Esophagus squamous epithelium (tissue), 5 donors: ENCODE measurements at regions not wholly inside any gene's neighbourhood (a gene's known extent, or its start where the extent isn't known, plus 50 kb on each side); places are given as distances from the start of the nearest gene placed in this dataset.

Source experiments
- DNase-seq: peaks from one replicate; lab custom pipeline; 2025; lab: John Stamatoyannopoulos, UW
- H3K27ac ChIP-seq, 4 donors: fragments of 200-600 bp; sonication (generic); one replicate each; pipeline ENCODE4 v1.5.1; 2016 to 2019; ENCODE audit warnings: mild to moderate bottlenecking in 1 of 4
- H3K27me3 ChIP-seq, 4 donors: fragments of 200-600 bp; sonication (generic); 1 replicate in 3 of 4; 2 replicates in 1 of 4; pipeline versions ENCODE4 v1.5.1 to v1.6.0; 2017 to 2021; ENCODE audit warnings: antibody characterized with exemption in 1 of 4
- H3K36me3 ChIP-seq, 3 donors: fragments of 200-600 bp; sonication (generic); one replicate each; pipeline ENCODE4 v1.5.1; 2016 to 2019
- H3K4me1 ChIP-seq, 3 donors: fragments of 200-600 bp; sonication (generic); one replicate each; pipeline ENCODE4 v1.5.1; 2017 to 2019
- H3K4me3 ChIP-seq, 4 donors: fragments of 200-600 bp; sonication (generic); 1 replicate in 3 of 4; 2 replicates in 1 of 4; pipeline ENCODE4 v1.5.1; 2016 to 2019; ENCODE audit warnings: mild to moderate bottlenecking in 2 of 4, moderate library complexity in 1 of 4
- H3K9me3 ChIP-seq, 3 donors: fragments of 200-600 bp; sonication (generic); one replicate each; pipeline ENCODE4 v1.5.1; 2016 to 2019
- POLR2A ChIP-seq, 4 donors: fragments of 450-650 bp; IDR thresholded peaks; one replicate each; pipeline ENCODE4 v1.6.1; 2017; ENCODE audit warnings: antibody characterized with exemption in 4 of 4, mild to moderate bottlenecking in 4 of 4, moderate library complexity in 3 of 4
- WGBS, 2 donors: methylation state at CpG; one replicate each; pipeline ENCODE4 v1.1.5; 2018; 5-methylcytosine and 5-hydroxymethylcytosine counted together
- intact Hi-C: fragments of 100-400 bp; cut with DNase I; formaldehyde crosslinking; loops from one replicate; pipeline ENCODE4 v1.15.0; 2022
- TF ChIP-seq, protein P1 (sequence below), 6 experiments: fragments of 450-650 bp in 4 of 6; fragments of 200-600 bp in 2 of 6; sonication (generic) in 2 of 6; IDR thresholded peaks; one replicate each; pipeline ENCODE4 v1.5.1; 2016 to 2019; ENCODE audit warnings: antibody characterized with exemption in 6 of 6, mild to moderate bottlenecking in 4 of 6, moderate library complexity in 4 of 6
- donor health status: DM: yes; HTN: yes; CAD: no.

DNA sequence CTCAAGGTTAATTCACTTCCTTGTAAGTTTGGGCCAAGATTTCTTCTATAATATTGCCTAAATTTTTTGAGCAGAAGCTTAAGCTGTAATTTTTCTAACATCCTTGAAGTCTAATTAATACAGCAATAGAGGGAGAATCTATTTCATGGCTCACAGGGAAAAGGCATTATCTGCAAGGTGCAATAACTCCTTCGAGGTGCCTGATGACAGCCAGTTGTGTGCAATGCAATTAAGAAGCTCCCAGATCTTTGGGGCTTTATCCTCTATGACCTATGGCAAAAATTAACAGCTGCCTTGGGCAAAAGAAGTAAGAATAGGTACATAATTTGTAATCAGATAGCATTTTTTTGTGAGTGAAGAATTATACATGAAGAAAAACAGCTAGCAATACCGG lies 554.6 kb upstream of the SALL3 start:
- H3K9me3 ChIP-seq = no peaks in the 10 kb centered on the region
- 70 to 79% methylated on average over 2 of the region's 2 CpGs for WGBS, 2 donors
- H3K27ac ChIP-seq = no peak overlapping the region
- intact Hi-C loops = no loop called here
- H3K4me3 ChIP-seq = no peak overlapping the region
- no peaks in the 10 kb centered on the region for H3K4me1 ChIP-seq
- DNase-seq = no peak
- H3K27me3 ChIP-seq = peaks cover 0 to 4% (median 0%) of the 10 kb centered on the region in 4 donors
- H3K36me3 ChIP-seq = no peaks in the 10 kb centered on the region
- TF ChIP-seq, protein P1, sequence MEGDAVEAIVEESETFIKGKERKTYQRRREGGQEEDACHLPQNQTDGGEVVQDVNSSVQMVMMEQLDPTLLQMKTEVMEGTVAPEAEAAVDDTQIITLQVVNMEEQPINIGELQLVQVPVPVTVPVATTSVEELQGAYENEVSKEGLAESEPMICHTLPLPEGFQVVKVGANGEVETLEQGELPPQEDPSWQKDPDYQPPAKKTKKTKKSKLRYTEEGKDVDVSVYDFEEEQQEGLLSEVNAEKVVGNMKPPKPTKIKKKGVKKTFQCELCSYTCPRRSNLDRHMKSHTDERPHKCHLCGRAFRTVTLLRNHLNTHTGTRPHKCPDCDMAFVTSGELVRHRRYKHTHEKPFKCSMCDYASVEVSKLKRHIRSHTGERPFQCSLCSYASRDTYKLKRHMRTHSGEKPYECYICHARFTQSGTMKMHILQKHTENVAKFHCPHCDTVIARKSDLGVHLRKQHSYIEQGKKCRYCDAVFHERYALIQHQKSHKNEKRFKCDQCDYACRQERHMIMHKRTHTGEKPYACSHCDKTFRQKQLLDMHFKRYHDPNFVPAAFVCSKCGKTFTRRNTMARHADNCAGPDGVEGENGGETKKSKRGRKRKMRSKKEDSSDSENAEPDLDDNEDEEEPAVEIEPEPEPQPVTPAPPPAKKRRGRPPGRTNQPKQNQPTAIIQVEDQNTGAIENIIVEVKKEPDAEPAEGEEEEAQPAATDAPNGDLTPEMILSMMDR (IDR thresholded peaks at IDR 0.05) = no peak
- no peak for TF ChIP-seq POLR2A (IDR thresholded peaks at IDR 0.05)

DNA sequence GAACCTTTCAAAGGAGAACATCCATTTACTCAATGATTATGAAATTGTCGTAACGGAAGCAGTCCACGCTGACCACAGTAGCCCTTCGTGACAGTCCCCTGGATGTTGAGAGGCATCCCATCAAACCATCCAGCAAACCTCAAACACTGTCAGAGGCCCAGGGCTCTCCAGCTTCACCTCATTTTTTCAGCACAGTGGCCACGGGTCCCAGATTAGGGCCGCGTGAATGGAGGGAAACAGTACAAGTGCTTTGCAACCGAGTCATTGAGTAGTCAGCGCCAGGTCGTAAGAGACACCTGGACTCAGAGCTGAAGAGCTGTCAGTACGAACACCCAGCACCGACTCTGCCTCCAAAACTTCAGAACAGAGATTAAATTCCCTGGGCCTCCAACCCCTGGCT lies 552.5 kb upstream of the SALL3 start:
- H3K27me3 ChIP-seq = peaks cover 0 to 4% (median 0%) of the 10 kb centered on the region in 4 donors
- no peaks in the 10 kb centered on the region for H3K36me3 ChIP-seq
- H3K9me3 ChIP-seq = no peaks in the 10 kb centered on the region
- H3K4me3 ChIP-seq = no peak overlapping the region
- TF ChIP-seq, protein P1 (IDR thresholded peaks at IDR 0.05) = no peak
- no peak for TF ChIP-seq POLR2A (IDR thresholded peaks at IDR 0.05)
- intact Hi-C loops = no loop called here
- no peak overlapping the region for H3K27ac ChIP-seq
- H3K4me1 ChIP-seq = no peaks in the 10 kb centered on the region
- no peak for DNase-seq
- 87 to 96% methylated on average over 12 of the region's 12 CpGs for WGBS, 2 donors

DNA sequence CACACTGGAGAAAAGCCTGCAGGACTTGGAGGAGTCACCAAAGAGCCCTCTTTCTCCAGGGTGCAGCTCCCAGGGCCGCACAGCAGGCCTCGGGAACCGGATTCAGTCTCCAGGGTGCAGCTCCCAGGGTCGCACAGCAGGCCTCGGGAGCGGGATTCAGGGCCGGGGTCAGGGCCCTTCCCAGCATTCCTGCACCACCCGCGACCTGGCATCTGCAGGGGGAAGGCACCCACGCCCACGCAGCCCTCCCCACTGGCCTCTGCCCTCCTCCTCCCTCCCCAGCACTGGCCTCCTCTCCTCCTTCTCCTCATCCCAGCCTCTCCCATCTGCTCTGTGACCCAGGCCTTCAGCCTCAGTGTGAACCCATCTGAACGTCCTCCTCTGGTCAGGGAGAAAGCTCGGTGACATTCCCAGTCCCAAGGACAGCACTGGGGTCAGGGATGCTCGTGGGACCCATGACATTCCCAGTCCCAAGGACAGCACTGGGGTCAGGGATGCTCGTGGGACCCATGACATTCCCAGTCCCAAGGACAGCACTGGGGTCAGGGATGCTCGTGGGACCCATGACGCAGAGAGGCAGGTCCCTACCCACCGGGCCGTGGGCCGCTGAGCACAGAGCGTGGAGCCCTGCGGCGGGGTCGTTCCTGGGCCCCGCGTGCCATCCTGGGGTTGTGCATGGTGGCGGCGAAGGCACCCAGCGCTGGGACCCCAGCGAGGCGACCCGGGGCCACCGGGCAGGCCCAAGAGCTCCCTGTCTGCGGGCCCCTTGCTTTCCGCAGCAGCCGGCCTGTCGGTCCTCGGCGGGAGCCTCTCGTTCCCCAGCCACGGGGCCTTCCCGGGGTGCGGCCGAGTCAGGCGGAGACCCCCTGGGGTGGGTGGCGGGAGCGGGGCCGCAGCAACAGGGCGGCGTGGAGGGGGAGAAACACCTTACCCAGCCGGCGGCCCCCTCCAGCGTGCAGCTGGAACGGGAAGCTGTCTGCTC lies 550.2 kb upstream of the SALL3 start:
- Histone ChIP-seq H3K36me3 (no peaks in the 10 kb centered on the region), H3K4me1 (no peaks in the 10 kb centered on the region), H3K27ac (no peak overlapping the region), H3K9me3 (no peaks in the 10 kb centered on the region), H3K4me3 (no peak overlapping the region), H3K27me3 (peaks cover 0 to 9% (median 0%) of the 10 kb centered on the region in 4 donors)
- no peak for TF ChIP-seq POLR2A (IDR thresholded peaks at IDR 0.05)
- TF ChIP-seq, protein P1 (IDR thresholded peaks at IDR 0.05) = no peak
- DNase-seq = no peak
- intact Hi-C loops = no loop called here
- 87 to 88% methylated on average over 9 to 11 of the region's 54 CpGs for WGBS, 2 donors

DNA sequence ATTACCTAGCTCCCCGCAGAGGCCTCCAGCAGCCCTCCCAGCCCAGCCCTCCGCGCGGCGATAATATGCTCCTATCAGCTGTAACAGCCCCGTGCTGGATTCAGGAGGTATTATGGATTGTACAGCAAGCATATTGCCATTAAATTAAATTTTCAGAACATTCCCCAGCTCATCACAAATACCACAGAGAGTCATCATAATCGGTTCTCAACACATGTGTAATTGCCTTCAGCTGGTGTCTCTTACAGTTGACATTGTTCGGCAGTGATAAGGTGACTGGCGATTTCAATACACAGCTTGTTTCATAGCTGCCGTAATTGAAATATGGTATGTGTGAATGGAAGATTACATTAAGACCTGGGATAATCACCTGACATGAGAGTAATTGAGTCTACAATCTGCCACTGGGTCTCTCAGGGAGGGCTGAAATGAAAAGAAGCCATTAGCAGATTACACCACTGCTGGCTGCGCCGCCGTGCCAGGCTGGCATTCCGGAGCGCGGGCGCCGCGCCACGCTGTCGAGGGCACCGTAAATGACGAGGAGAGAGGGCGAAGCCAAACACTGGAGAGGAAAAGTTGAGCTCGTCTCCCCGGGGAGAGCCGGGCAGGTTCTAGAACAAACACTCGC lies 549.4 kb upstream of the SALL3 start:
- Histone ChIP-seq H3K4me3 (no peak overlapping the region), H3K4me1 (no peaks in the 10 kb centered on the region), H3K27me3 (peaks cover 0 to 9% (median 0%) of the 10 kb centered on the region in 4 donors), H3K27ac (no peak overlapping the region), H3K36me3 (no peaks in the 10 kb centered on the region), H3K9me3 (no peaks in the 10 kb centered on the region)
- no peak for DNase-seq
- WGBS, 2 donors = 89 to 90% methylated on average over 23 to 28 of the region's 28 CpGs
- TF ChIP-seq, protein P1 (IDR thresholded peaks at IDR 0.05) = no peak
- TF ChIP-seq POLR2A (IDR thresholded peaks at IDR 0.05) = no peak
- intact Hi-C loops = no loop called here

DNA sequence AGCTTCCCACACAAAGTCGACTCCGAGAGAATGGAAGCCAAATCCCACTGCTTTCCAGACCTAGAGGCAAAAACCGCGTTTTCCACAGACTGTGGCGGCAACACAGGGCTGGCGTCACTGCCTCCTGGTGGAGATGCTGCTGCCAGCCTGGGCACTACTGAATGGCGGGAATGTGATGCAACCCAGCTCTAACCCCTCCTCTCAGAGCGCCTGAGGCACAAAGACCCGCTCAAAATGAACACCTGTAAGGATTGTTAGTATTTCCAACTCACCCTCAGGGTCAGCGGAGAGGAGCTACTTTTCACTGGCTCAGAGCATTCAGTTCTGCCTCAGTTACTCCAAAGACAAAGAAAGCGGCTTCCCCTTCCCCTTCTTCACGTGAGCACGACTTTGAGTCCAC lies 548.0 kb upstream of the SALL3 start:
- H3K4me3 ChIP-seq = no peak overlapping the region
- TF ChIP-seq, protein P1 (IDR thresholded peaks at IDR 0.05) = no peak
- TF ChIP-seq POLR2A (IDR thresholded peaks at IDR 0.05) = no peak
- H3K27ac ChIP-seq = no peak overlapping the region
- H3K27me3 ChIP-seq = peaks cover 0 to 5% (median 0%) of the 10 kb centered on the region in 4 donors
- DNase-seq = no peak
- 83 to 90% methylated on average over 2 to 4 of the region's 13 CpGs for WGBS, 2 donors
- intact Hi-C loops = no loop called here
- H3K9me3 ChIP-seq = no peaks in the 10 kb centered on the region
- no peaks in the 10 kb centered on the region for H3K4me1 ChIP-seq
- no peaks in the 10 kb centered on the region for H3K36me3 ChIP-seq
